ENCODE measurements at regions not wholly inside any gene's neighbourhood (a gene's known extent, or its start where the extent isn't known, plus 50 kb on each side); places are given as distances from the start of the nearest gene placed in this dataset.

DNA sequence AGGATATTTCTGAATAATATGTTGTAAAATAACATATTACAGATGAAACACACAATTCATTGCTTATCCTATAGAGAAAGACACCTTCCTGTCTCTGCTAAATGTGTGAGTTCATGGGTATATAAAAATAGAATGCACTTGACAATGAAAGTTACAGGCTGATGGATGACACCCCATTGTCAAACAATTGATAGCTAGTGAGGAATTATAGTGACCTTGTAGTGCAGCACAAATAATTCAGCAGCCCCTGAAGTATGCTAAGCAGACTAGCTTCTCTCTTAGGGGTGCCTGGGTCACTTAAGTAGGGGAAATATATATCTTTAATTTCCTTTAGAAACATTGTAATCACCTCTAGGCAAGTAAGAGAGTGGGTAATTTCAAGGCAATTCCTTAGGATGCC lies 826.2 kb downstream of the CDH8 start:
- ChIA-PET CTCF (ENCODE audit: low intra/inter-chr PET ratio) (no interaction called here), POLR2A (no interaction called here)
- no peak for ATAC-seq
- no peak overlapping the region for H3K9ac ChIP-seq (ENCODE audit: insufficient read depth in 1 of 2, low read depth in 2 of 2, low read length in 2 of 2)
- H2AFZ ChIP-seq (ENCODE audit: low read depth, low read length) = no peak overlapping the region
- no peak overlapping the region for H3K27ac ChIP-seq (ENCODE audit: extremely low read depth, low read depth, low read length)
- no peaks in the 10 kb centered on the region for H3K4me1 ChIP-seq (replicated peaks in 1 of 2; ENCODE audit: control insufficient read depth in 2 of 2, insufficient read depth in 2 of 2, low read length in 2 of 2)
- H3K4me2 ChIP-seq (ENCODE audit: insufficient read depth, low read length) = no peak overlapping the region
- no peak for FAIRE-seq
- 0 out of 2 replicates have a peak, but pooled peaks cover 2% of the 10 kb centered on the region for H3K9me3 ChIP-seq (replicated peaks; ENCODE audit: control insufficient read depth, insufficient read depth, low read depth, low read length)
- no peak for TF ChIP-seq TEAD4 (IDR thresholded peaks at IDR 0.05; ENCODE audit: low read length)
- no peak for TF ChIP-seq TEAD4 (CRISPR knock-in tag; IDR thresholded peaks at IDR 0.05; ENCODE audit: borderline replicate concordance)
- TF ChIP-seq CBX2 (IDR thresholded peaks at IDR 0.05; ENCODE audit: insufficient read depth, low read length, poor library complexity, severe bottlenecking) = no peak
- no peak for TF ChIP-seq SMARCB1 (IDR thresholded peaks at IDR 0.05; ENCODE audit: insufficient read length, low read depth)
- TF ChIP-seq KLF10 (CRISPR knock-in tag; IDR thresholded peaks at IDR 0.05) = no peak
- no peak for TF ChIP-seq SP1 (CRISPR knock-in tag; IDR thresholded peaks at IDR 0.05)
- TF ChIP-seq, protein P1, sequence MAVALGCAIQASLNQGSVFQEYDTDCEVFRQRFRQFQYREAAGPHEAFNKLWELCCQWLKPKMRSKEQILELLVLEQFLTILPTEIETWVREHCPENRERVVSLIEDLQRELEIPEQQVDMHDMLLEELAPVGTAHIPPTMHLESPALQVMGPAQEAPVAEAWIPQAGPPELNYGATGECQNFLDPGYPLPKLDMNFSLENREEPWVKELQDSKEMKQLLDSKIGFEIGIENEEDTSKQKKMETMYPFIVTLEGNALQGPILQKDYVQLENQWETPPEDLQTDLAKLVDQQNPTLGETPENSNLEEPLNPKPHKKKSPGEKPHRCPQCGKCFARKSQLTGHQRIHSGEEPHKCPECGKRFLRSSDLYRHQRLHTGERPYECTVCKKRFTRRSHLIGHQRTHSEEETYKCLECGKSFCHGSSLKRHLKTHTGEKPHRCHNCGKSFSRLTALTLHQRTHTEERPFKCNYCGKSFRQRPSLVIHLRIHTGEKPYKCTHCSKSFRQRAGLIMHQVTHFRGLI (CRISPR knock-in tag; IDR thresholded peaks at IDR 0.05) = no peak
- no peak for TF ChIP-seq POLR3A (IDR thresholded peaks at IDR 0.05; ENCODE audit: borderline replicate concordance, extremely low read depth, insufficient read depth, insufficient read length)
- TF ChIP-seq RBM39 (optimal IDR thresholded peaks at IDR 0.05; ENCODE audit: low read depth, low read length) = no peak
- TF ChIP-seq, protein P2, sequence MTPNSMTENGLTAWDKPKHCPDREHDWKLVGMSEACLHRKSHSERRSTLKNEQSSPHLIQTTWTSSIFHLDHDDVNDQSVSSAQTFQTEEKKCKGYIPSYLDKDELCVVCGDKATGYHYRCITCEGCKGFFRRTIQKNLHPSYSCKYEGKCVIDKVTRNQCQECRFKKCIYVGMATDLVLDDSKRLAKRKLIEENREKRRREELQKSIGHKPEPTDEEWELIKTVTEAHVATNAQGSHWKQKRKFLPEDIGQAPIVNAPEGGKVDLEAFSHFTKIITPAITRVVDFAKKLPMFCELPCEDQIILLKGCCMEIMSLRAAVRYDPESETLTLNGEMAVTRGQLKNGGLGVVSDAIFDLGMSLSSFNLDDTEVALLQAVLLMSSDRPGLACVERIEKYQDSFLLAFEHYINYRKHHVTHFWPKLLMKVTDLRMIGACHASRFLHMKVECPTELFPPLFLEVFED (CRISPR knock-in tag; conservative IDR thresholded peaks at IDR 0.05) = no peak
- no peak for TF ChIP-seq MECOM (CRISPR knock-in tag; IDR thresholded peaks at IDR 0.05)
- TF ChIP-seq, protein P3, sequence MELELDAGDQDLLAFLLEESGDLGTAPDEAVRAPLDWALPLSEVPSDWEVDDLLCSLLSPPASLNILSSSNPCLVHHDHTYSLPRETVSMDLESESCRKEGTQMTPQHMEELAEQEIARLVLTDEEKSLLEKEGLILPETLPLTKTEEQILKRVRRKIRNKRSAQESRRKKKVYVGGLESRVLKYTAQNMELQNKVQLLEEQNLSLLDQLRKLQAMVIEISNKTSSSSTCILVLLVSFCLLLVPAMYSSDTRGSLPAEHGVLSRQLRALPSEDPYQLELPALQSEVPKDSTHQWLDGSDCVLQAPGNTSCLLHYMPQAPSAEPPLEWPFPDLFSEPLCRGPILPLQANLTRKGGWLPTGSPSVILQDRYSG (tag; conservative IDR thresholded peaks at IDR 0.05; ENCODE audit: low read depth) = no peak
- TF ChIP-seq HDAC3 (IDR thresholded peaks at IDR 0.05; ENCODE audit: borderline replicate concordance, partially characterized antibody) = no peak
- no peak for TF ChIP-seq POLR3G (IDR thresholded peaks at IDR 0.05; ENCODE audit: extremely low read depth, insufficient read length, insufficient replicate concordance)
- no peak overlapping the region for H3K4me3 ChIP-seq
- no peaks in the 10 kb centered on the region for H3K79me2 ChIP-seq (ENCODE audit: control insufficient read depth, insufficient read depth, low read length)
- no peak for DNase-seq (ENCODE audit: extremely low read depth in 1 of 4, low spot score in 3 of 4)
- no TSS peak for BruUV-seq (replicated peaks)
- H3K9me1 ChIP-seq (ENCODE audit: control insufficient read depth, insufficient read depth, low read length) = no peaks in the 10 kb centered on the region
- H4K20me1 ChIP-seq (replicated peaks; ENCODE audit: control insufficient read depth, insufficient read depth, low read length) = no peaks in the 10 kb centered on the region
- no peaks in the 10 kb centered on the region for H3K36me3 ChIP-seq (ENCODE audit: control insufficient read depth, insufficient read depth, low read length)
- H3K27me3 ChIP-seq (ENCODE audit: control insufficient read depth in 2 of 2, insufficient read depth in 2 of 2, low read length in 2 of 2) = no peaks in the 10 kb centered on the region
- in situ Hi-C loops (cut with MboI) (no loop called here), intact Hi-C loops (cut with micrococcal nuclease) (no loop called here)
